Neuron (in vitro differentiated cells): ENCODE measurements at regions not wholly inside any gene's neighbourhood (a gene's known extent, or its start where the extent isn't known, plus 50 kb on each side); places are given as distances from the start of the nearest gene placed in this dataset.
"Not testable (repeated sequence)": the region's sequence is repeated elsewhere in the genome, so short reads cannot be mapped to it uniquely, and the experiment has no call there.

Experiments
- H2AFZ ChIP-seq: one replicate; pipeline ENCODE4 v1.6.1; 2013; ENCODE audit warnings: low read depth, mild to moderate bottlenecking, inconsistent platforms, low read length, moderate library complexity
- H3K27me3 ChIP-seq: one replicate; pipeline ENCODE4 v1.6.1; 2013; ENCODE audit warnings: low read length; ENCODE audit not compliant: insufficient read depth
- H3K36me3 ChIP-seq: one replicate; pipeline ENCODE4 v1.6.1; 2013; ENCODE audit warnings: low read length; ENCODE audit not compliant: insufficient read depth
- H3K4me1 ChIP-seq: one replicate; pipeline ENCODE4 v1.6.1; 2013; ENCODE audit warnings: low read length; ENCODE audit not compliant: insufficient read depth
- H3K4me3 ChIP-seq: 2 replicates; pipeline ENCODE4 v1.5.1; 2013; ENCODE audit warnings: mild to moderate bottlenecking, low read length, moderate library complexity
- H3K9me3 ChIP-seq: one replicate; pipeline ENCODE4 v1.6.1; 2013; ENCODE audit warnings: low read length

GRCh38 chr4:132493476-132493875 lies 655.6 kb upstream of the PCDH10 start:
- no peaks in the 10 kb centered on the region for H3K9me3 ChIP-seq
- no peaks in the 10 kb centered on the region for H3K36me3 ChIP-seq
- no peaks in the 10 kb centered on the region for H3K27me3 ChIP-seq
- no peak overlapping the region for H3K4me3 ChIP-seq
- no peaks in the 10 kb centered on the region for H3K4me1 ChIP-seq
- H2AFZ ChIP-seq, result no peak overlapping the region

DNA sequence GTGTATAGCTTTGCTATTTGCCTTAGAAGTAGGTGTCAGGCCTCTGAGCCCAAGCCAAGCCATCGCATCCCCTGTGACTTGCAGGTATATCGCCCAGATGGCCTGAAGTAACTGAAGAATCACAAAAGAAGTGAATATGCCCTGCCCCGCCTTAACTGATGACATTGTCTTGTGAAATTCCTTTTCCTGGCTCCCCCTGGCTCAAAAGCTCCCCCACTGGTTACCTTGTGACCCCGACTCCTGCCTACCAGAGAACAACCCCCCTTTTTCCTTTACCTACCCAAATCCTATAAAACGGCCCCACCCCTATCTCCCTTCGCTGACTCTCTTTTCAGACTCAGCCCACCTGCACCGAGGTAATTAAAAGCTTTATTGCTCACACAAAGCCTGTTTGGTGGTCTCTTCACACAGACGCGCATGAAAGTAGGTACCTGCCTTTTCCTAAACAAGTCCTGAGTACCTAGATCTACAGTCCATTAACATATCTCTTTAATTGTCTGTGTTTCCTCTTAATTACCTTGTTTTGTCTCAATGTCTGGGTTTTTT lies 653.8 kb upstream of the PCDH10 start:
- not testable (repeated sequence) for H3K9me3 ChIP-seq, H3K4me1 ChIP-seq, H3K4me3 ChIP-seq, H2AFZ ChIP-seq, H3K27me3 ChIP-seq, H3K36me3 ChIP-seq

- Histone ChIP-seq H3K4me3 (no peak overlapping the region), H2AFZ (no peak overlapping the region), H3K9me3 (no peaks in the 10 kb centered on the region), H3K36me3 (no peaks in the 10 kb centered on the region), H3K27me3 (no peaks in the 10 kb centered on the region), H3K4me1 (no peaks in the 10 kb centered on the region)
These were observed 650.9 kb upstream of the PCDH10 start for GRCh38 chr4:132498215-132498614.

- Histone ChIP-seq H3K36me3 (no peaks in the 10 kb centered on the region), H2AFZ (no peak overlapping the region), H3K9me3 (no peaks in the 10 kb centered on the region), H3K4me1 (peaks cover 3% of the 10 kb centered on the region), H3K4me3 (no peak overlapping the region), H3K27me3 (no peaks in the 10 kb centered on the region)
These were observed 647.0 kb upstream of the PCDH10 start for GRCh38 chr4:132502096-132502552.

DNA sequence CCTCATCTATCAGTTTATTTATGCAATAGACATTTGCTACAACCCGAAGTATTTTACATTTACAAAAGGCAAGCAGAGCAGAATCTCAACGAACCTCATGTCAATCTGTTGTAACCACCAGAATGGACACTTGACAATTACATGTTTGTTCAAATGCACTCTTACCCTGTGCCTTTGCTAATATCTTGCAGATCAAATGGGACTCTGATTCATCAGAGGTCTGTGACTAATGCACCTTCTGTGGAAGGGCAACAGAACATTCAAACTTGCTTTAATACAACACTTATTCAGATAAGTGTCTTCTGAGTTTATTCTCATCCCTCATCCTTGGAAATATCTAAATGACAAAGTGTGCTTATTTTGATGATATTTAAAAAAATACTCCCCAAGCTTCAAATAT lies 644.7 kb upstream of the PCDH10 start:
- H3K4me1 ChIP-seq, result peaks cover 3% of the 10 kb centered on the region

DNA sequence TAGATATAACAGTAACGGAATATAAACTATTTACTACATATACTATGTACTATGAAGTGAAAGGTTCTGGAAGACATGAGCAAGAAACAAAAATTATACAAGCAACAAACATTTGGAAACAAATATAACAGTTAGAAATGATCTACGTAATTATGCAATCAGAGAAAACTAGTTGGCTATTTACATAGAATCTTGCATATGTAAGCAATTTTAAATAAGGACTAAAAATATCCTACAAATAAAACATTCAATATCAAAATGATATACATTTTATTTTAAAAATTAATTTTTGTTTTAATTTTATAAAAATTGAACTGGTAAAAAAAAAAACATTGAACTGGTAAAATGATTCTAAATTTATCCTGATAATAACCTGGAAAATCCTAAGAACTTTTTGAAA lies 642.5 kb upstream of the PCDH10 start:
- Histone ChIP-seq H3K4me3 (no peak overlapping the region), H3K27me3 (no peaks in the 10 kb centered on the region), H3K4me1 (peaks cover 3% of the 10 kb centered on the region), H3K9me3 (no peaks in the 10 kb centered on the region), H2AFZ (no peak overlapping the region), H3K36me3 (no peaks in the 10 kb centered on the region)

More for the DNA sequence above, 644.7 kb upstream of the PCDH10 start:
- Histone ChIP-seq H3K36me3 (no peaks in the 10 kb centered on the region), H3K27me3 (no peaks in the 10 kb centered on the region), H3K4me3 (no peak overlapping the region), H2AFZ (no peak overlapping the region), H3K9me3 (no peaks in the 10 kb centered on the region)

GRCh38 chr4:132513491-132513890 lies 635.6 kb upstream of the PCDH10 start:
- no peaks in the 10 kb centered on the region for H3K36me3 ChIP-seq
- no peak overlapping the region for H3K4me3 ChIP-seq
- no peaks in the 10 kb centered on the region for H3K4me1 ChIP-seq
- H3K27me3 ChIP-seq, result no peaks in the 10 kb centered on the region
- H3K9me3 ChIP-seq, result no peaks in the 10 kb centered on the region
- no peak overlapping the region for H2AFZ ChIP-seq

GRCh38 chr4:132526652-132527051 lies 622.4 kb upstream of the PCDH10 start:
- H3K36me3 ChIP-seq, result no peaks in the 10 kb centered on the region
- no peak overlapping the region for H3K4me3 ChIP-seq
- H3K9me3 ChIP-seq, result no peaks in the 10 kb centered on the region

DNA sequence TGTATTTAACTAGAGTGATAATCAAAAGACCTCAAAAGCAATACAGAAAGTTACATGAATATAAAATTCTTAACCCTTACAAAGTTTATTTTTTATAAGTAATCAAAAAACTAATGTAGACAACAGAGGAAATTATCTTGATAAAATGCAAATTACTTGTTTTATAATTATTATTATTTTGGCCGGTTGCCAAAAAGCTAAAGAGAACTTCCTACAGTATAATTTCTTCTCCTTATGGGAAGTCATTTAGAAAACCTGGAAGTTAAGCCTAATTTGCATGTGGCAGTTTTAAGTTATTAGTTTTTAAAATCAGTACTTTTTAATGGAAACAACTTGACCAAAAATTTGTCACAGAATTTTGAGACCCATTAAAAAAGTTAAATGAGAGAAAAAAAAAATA lies 621.3 kb upstream of the PCDH10 start:
- no peak overlapping the region for H3K4me3 ChIP-seq
- no peaks in the 10 kb centered on the region for H3K9me3 ChIP-seq
- no peaks in the 10 kb centered on the region for H3K4me1 ChIP-seq
- H3K36me3 ChIP-seq, result no peaks in the 10 kb centered on the region
- no peaks in the 10 kb centered on the region for H3K27me3 ChIP-seq
- no peak overlapping the region for H2AFZ ChIP-seq

More at GRCh38 chr4:132526652-132527051, 622.4 kb upstream of the PCDH10 start:
- no peak overlapping the region for H2AFZ ChIP-seq
- H3K4me1 ChIP-seq, result no peaks in the 10 kb centered on the region
- H3K27me3 ChIP-seq, result no peaks in the 10 kb centered on the region

DNA sequence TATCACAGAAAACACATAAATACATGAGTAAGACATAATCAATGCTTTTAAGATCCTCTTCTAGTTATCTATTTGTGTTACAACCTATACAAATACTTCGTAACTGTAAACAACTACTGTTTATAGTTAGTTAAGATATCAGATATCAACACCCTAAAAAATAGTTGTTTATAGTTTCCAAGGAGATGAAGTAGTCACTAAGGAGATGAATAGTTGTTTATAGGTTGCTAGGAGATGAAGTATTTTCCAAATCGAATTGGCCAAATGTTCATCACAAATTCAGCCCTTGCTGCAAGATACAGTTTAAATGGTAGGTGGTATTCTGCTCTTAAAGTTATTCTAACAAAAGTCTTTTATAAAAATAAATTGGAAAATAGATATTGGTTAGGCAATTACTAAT lies 618.2 kb upstream of the PCDH10 start:
- H3K9me3 ChIP-seq, result no peaks in the 10 kb centered on the region
- H3K4me1 ChIP-seq, result no peaks in the 10 kb centered on the region
- H3K36me3 ChIP-seq, result no peaks in the 10 kb centered on the region

DNA sequence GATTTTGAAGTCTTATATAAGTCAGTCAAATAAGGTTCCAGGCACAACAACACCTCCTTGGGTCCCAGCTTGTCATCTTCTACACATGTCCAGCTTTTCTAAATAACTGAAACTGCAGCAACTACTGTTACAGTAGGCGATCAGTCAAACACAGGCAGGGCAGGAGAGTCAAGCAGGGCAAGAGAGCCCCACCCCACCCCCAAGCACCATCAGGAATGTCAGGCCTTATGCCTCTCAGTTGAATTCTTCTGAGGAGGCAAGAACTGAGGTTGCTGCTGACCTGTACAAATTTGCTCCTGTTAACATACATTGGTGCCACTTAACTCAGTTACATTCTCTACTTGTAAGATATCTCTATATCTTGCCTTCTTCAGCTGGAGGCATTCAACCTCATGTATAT lies 608.8 kb upstream of the PCDH10 start:
- H3K27me3 ChIP-seq, result no peaks in the 10 kb centered on the region
- no peak overlapping the region for H2AFZ ChIP-seq
- H3K9me3 ChIP-seq, result no peaks in the 10 kb centered on the region
- H3K4me3 ChIP-seq, result no peak overlapping the region
- no peaks in the 10 kb centered on the region for H3K4me1 ChIP-seq
- no peaks in the 10 kb centered on the region for H3K36me3 ChIP-seq

More for the DNA sequence above, 618.2 kb upstream of the PCDH10 start:
- H2AFZ ChIP-seq, result no peak overlapping the region
- no peak overlapping the region for H3K4me3 ChIP-seq
- H3K27me3 ChIP-seq, result no peaks in the 10 kb centered on the region

DNA sequence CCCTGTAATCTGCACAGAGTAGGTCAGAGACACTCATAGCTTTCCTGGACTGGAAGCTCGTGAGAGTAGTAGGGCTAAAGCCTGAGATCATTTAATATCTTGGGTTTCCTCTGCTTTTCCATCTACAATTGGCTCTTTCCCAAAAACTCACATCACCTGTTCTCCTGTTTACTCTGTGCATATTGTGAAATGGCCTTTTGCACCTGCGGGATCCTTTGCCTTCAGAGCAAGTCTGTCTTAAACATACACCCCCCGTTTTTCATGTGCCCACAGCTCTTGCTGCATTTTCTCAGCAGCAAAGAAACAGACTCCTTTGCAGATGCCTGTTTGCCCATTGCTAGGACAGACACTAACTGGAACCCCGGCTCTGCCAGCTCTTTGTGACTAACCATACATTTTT lies 608.3 kb upstream of the PCDH10 start:
- Histone ChIP-seq H3K36me3 (no peaks in the 10 kb centered on the region), H3K4me1 (no peaks in the 10 kb centered on the region), H3K9me3 (no peaks in the 10 kb centered on the region), H2AFZ (peak overlapping the region; percentile 22), H3K4me3 (no peak overlapping the region), H3K27me3 (no peaks in the 10 kb centered on the region)

GRCh38 chr4:132542228-132542627 lies 606.9 kb upstream of the PCDH10 start:
- Histone ChIP-seq H2AFZ (no peak overlapping the region), H3K27me3 (no peaks in the 10 kb centered on the region), H3K4me1 (no peaks in the 10 kb centered on the region), H3K9me3 (no peaks in the 10 kb centered on the region), H3K36me3 (no peaks in the 10 kb centered on the region), H3K4me3 (no peak overlapping the region)

GRCh38 chr4:132548463-132548862 lies 600.6 kb upstream of the PCDH10 start:
- H2AFZ ChIP-seq, result peak overlapping the region; percentile 23
- H3K27me3 ChIP-seq, result no peaks in the 10 kb centered on the region
- no peak overlapping the region for H3K4me3 ChIP-seq
- H3K9me3 ChIP-seq, result no peaks in the 10 kb centered on the region
- no peaks in the 10 kb centered on the region for H3K4me1 ChIP-seq
- no peaks in the 10 kb centered on the region for H3K36me3 ChIP-seq
